GM18508 (cell line): ENCODE measurements at regions not wholly inside any gene's neighbourhood (a gene's known extent, or its start where the extent isn't known, plus 50 kb on each side); places are given as distances from the start of the nearest gene placed in this dataset.

Experiments
- ATAC-seq: cut with Tn5 transposase; IDR thresholded peaks from one replicate; pipeline ENCODE4 v1.9.1; 2021; ENCODE audit warnings: moderate number of reproducible peaks; ENCODE audit not compliant: insufficient read depth, unreplicated experiment

GRCh38 chr1:106548726-106549125 lies 507.7 kb upstream of the PRMT6 start:
- ATAC-seq: no peak

GRCh38 chr1:106554294-106554693 lies 502.2 kb upstream of the PRMT6 start:
- ATAC-seq: no peak

- no peak for ATAC-seq
Observed at GRCh38 chr1:106555571-106555970, 500.9 kb upstream of the PRMT6 start.

GRCh38 chr1:106564192-106564591 lies 492.3 kb upstream of the PRMT6 start:
- ATAC-seq: no peak

GRCh38 chr1:106568201-106568974 lies 488.1 kb upstream of the PRMT6 start:
- ATAC-seq: no peak

GRCh38 chr1:106571109-106571508 lies 485.4 kb upstream of the PRMT6 start:
- no peak for ATAC-seq

GRCh38 chr1:106584107-106584506 lies 472.4 kb upstream of the PRMT6 start:
- ATAC-seq: no peak

- ATAC-seq: no peak
Observed at GRCh38 chr1:106584676-106585075, 471.8 kb upstream of the PRMT6 start.

- ATAC-seq: no peak
Observed at GRCh38 chr1:106600626-106601025, 455.8 kb upstream of the PRMT6 start.

GRCh38 chr1:106603616-106604015 lies 452.9 kb upstream of the PRMT6 start:
- no peak for ATAC-seq

GRCh38 chr1:106608841-106609240 lies 447.6 kb upstream of the PRMT6 start:
- ATAC-seq: no peak

- no peak for ATAC-seq
Observed at GRCh38 chr1:106613068-106613467, 443.4 kb upstream of the PRMT6 start.

- ATAC-seq: no peak
Observed at GRCh38 chr1:106613861-106614260, 442.6 kb upstream of the PRMT6 start.

- no peak for ATAC-seq
Observed at GRCh38 chr1:106615473-106615872, 441.0 kb upstream of the PRMT6 start.

GRCh38 chr1:106619080-106619826 lies 437.2 kb upstream of the PRMT6 start:
- no peak for ATAC-seq

GRCh38 chr1:106619827-106620134 lies 436.7 kb upstream of the PRMT6 start:
- no peak for ATAC-seq

GRCh38 chr1:106620521-106620954 lies 435.9 kb upstream of the PRMT6 start:
- ATAC-seq: no peak

- no peak for ATAC-seq
Observed at GRCh38 chr1:106621853-106622252, 434.6 kb upstream of the PRMT6 start.

- no peak for ATAC-seq
Observed at GRCh38 chr1:106637566-106637965, 418.9 kb upstream of the PRMT6 start.

GRCh38 chr1:106646261-106646784 lies 410.2 kb upstream of the PRMT6 start:
- no peak for ATAC-seq

- no peak for ATAC-seq
Observed at GRCh38 chr1:106646816-106647215, 409.7 kb upstream of the PRMT6 start.
